ENCODE measurements at regions not wholly inside any gene's neighbourhood (a gene's known extent, or its start where the extent isn't known, plus 50 kb on each side); places are given as distances from the start of the nearest gene placed in this dataset.

GRCh38 chr5:123752552-123753179 is 240.7 kb downstream of the CSNK1G3 start:
- peak; percentile 90 for DNase-seq
- Histone ChIP-seq H3K9ac (peak overlapping the region; percentile 62), H3F3A (ENCODE audit: insufficient read depth) (peaks cover 41% of the 10 kb centered on the region), H3K27ac (peak overlapping the region; percentile 89), H3K4me2 (ENCODE audit: unreplicated experiment) (peak overlapping the region; percentile 16), H3K9me2 (ENCODE audit: insufficient read depth) (no peaks in the 10 kb centered on the region), H2AFZ (peak overlapping the region; percentile 82), H3K27me3 (replicated peaks; ENCODE audit: insufficient read depth) (no peaks in the 10 kb centered on the region), H3K36me3 (ENCODE audit: low read depth) (no peaks in the 10 kb centered on the region), H4K20me1 (ENCODE audit: insufficient read depth) (no peaks in the 10 kb centered on the region), H3K4me3 (no peak overlapping the region), H3K9me3 (ENCODE audit: low read depth) (no peaks in the 10 kb centered on the region), H3K4me1 (ENCODE audit: insufficient read depth) (peaks cover 46% of the 10 kb centered on the region), H3K79me2 (ENCODE audit: insufficient read depth) (no peaks in the 10 kb centered on the region)
- 40% methylated on average over 5 of the region's 5 CpGs for WGBS, 2 experiments (ENCODE audit: low coverage in 1 of 2, low lambda C conversion rate in 2 of 2, missing lambda C conversion rate in 2 of 2)
- in situ Hi-C loops (cut with MboI) = no loop called here
- no peak for TF ChIP-seq EZH2 (IDR thresholded peaks at IDR 0.05; ENCODE audit: insufficient read depth, poor library complexity, severe bottlenecking)
- TF ChIP-seq EZH2phosphoT487 (IDR thresholded peaks at IDR 0.05; ENCODE audit: insufficient read depth, low read depth) = no peak

GRCh38 chr5:123751670-123752069 is 239.7 kb downstream of the CSNK1G3 start:
- Histone ChIP-seq H3K4me3 (no peak overlapping the region), H3K4me1 (ENCODE audit: insufficient read depth) (peaks cover 42% of the 10 kb centered on the region), H3K27me3 (replicated peaks; ENCODE audit: insufficient read depth) (no peaks in the 10 kb centered on the region), H3K27ac (peak overlapping the region; percentile 89; the same call in 1 of the 2 replicates), H4K20me1 (ENCODE audit: insufficient read depth) (no peaks in the 10 kb centered on the region), H3K9me2 (ENCODE audit: insufficient read depth) (no peaks in the 10 kb centered on the region), H3K9me3 (ENCODE audit: low read depth) (no peaks in the 10 kb centered on the region), H3K79me2 (ENCODE audit: insufficient read depth) (no peaks in the 10 kb centered on the region), H3K36me3 (ENCODE audit: low read depth) (no peaks in the 10 kb centered on the region), H3F3A (ENCODE audit: insufficient read depth) (peaks cover 41% of the 10 kb centered on the region), H2AFZ (peak overlapping the region; percentile 82), H3K9ac (no peak overlapping the region), H3K4me2 (ENCODE audit: unreplicated experiment) (peak overlapping the region; percentile 16)
- in situ Hi-C loops (cut with MboI) = no loop called here
- no peak for TF ChIP-seq EZH2 (IDR thresholded peaks at IDR 0.05; ENCODE audit: insufficient read depth, poor library complexity, severe bottlenecking)
- TF ChIP-seq EZH2phosphoT487 (IDR thresholded peaks at IDR 0.05; ENCODE audit: insufficient read depth, low read depth) = no peak
- 96 to 100% methylated on average over 3 of the region's 3 CpGs for WGBS, 2 experiments (ENCODE audit: low coverage in 1 of 2, low lambda C conversion rate in 2 of 2, missing lambda C conversion rate in 2 of 2)
- DNase-seq = no peak

DNA sequence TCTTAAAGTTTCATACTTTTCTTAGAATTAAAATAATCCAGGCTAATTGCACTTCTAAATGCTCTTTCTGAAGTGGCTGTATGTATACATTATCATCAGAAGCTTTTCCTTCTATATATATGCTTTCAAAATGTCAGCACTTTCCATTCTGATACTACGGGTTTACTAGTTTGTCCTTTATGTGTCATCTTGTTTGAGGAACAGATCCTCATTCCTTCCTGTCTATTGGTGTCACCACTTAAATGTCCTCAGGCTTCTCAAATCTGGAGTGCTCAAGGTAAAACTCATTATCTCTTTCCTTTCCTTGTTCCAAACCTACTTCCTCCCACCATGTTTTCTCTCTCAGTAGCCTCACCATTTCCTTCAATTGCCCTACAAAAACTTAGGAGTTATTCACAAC is 236.3 kb downstream of the CSNK1G3 start:
- TF ChIP-seq EZH2 (IDR thresholded peaks at IDR 0.05; ENCODE audit: insufficient read depth, poor library complexity, severe bottlenecking) (no peak), EZH2phosphoT487 (IDR thresholded peaks at IDR 0.05; ENCODE audit: insufficient read depth, low read depth) (no peak)
- Histone ChIP-seq H3K9me3 (ENCODE audit: low read depth) (no peaks in the 10 kb centered on the region), H3K9me2 (ENCODE audit: insufficient read depth) (no peaks in the 10 kb centered on the region)

GRCh38 chr5:123746683-123747360 is 234.8 kb downstream of the CSNK1G3 start:
- H2AFZ ChIP-seq = 0 out of 2 replicates have a peak overlapping the region, but pooled peaks have one; percentile 38
- H3K27ac ChIP-seq = no peak overlapping the region
- H3K27me3 ChIP-seq (replicated peaks; ENCODE audit: insufficient read depth) = no peaks in the 10 kb centered on the region
- no peak overlapping the region for H3K4me2 ChIP-seq (ENCODE audit: unreplicated experiment)
- H4K20me1 ChIP-seq (ENCODE audit: insufficient read depth) = no peaks in the 10 kb centered on the region
- no peak for DNase-seq
- H3K9me3 ChIP-seq (ENCODE audit: low read depth) = no peaks in the 10 kb centered on the region
- WGBS, 2 experiments (ENCODE audit: low coverage in 1 of 2, low lambda C conversion rate in 2 of 2, missing lambda C conversion rate in 2 of 2) = 38 to 49% methylated on average over 3 of the region's 3 CpGs
- no peaks in the 10 kb centered on the region for H3K36me3 ChIP-seq (ENCODE audit: low read depth)
- H3K9me2 ChIP-seq (ENCODE audit: insufficient read depth) = no peaks in the 10 kb centered on the region
- H3K4me3 ChIP-seq = no peak overlapping the region
- no peak for TF ChIP-seq EZH2 (IDR thresholded peaks at IDR 0.05; ENCODE audit: insufficient read depth, poor library complexity, severe bottlenecking)
- TF ChIP-seq EZH2phosphoT487 (IDR thresholded peaks at IDR 0.05; ENCODE audit: insufficient read depth, low read depth) = no peak
- H3K4me1 ChIP-seq (ENCODE audit: insufficient read depth) = no peaks in the 10 kb centered on the region
- in situ Hi-C loops (cut with MboI) = no loop called here
- no peaks in the 10 kb centered on the region for H3F3A ChIP-seq (ENCODE audit: insufficient read depth)
- no peak overlapping the region for H3K9ac ChIP-seq
- H3K79me2 ChIP-seq (ENCODE audit: insufficient read depth) = no peaks in the 10 kb centered on the region

More for the DNA sequence above, 236.3 kb downstream of the CSNK1G3 start:
- Histone ChIP-seq H3K27ac (no peak overlapping the region), H3K4me2 (ENCODE audit: unreplicated experiment) (no peak overlapping the region), H2AFZ (no peak overlapping the region), H3K9ac (no peak overlapping the region), H3K27me3 (replicated peaks; ENCODE audit: insufficient read depth) (no peaks in the 10 kb centered on the region), H3K79me2 (ENCODE audit: insufficient read depth) (no peaks in the 10 kb centered on the region), H4K20me1 (ENCODE audit: insufficient read depth) (no peaks in the 10 kb centered on the region), H3K4me3 (no peak overlapping the region), H3K4me1 (ENCODE audit: insufficient read depth) (peaks cover 12% of the 10 kb centered on the region), H3K36me3 (ENCODE audit: low read depth) (no peaks in the 10 kb centered on the region), H3F3A (ENCODE audit: insufficient read depth) (peaks cover 13% of the 10 kb centered on the region)
- in situ Hi-C loops (cut with MboI) = no loop called here
- 96 to 100% methylated on average over 1 of the region's 1 CpG for WGBS, 2 experiments (ENCODE audit: low coverage in 1 of 2, low lambda C conversion rate in 2 of 2, missing lambda C conversion rate in 2 of 2)
- no peak for DNase-seq
